ENCODE measurements at regions not wholly inside any gene's neighbourhood (a gene's known extent, or its start where the extent isn't known, plus 50 kb on each side); places are given as distances from the start of the nearest gene placed in this dataset.

- Histone ChIP-seq H3K27ac (ENCODE audit: low read depth) (no peak overlapping the region), H3K36me3 (ENCODE audit: insufficient read depth) (no peaks in the 10 kb centered on the region), H3K4me3 (ENCODE audit: low read depth, low read length) (no peak overlapping the region), H3K4me1 (ENCODE audit: insufficient read depth) (no peaks in the 10 kb centered on the region)
- 78% methylated on average over 11 of the region's 11 CpGs for WGBS
- no peak for DNase-seq (ENCODE audit: extremely low spot score)
Observed at GRCh38 chr4:63817196-63817865, 591.9 kb downstream of the TECRL start.

- no peaks in the 10 kb centered on the region for H3K36me3 ChIP-seq (ENCODE audit: insufficient read depth)
- DNase-seq (ENCODE audit: extremely low spot score): no peak
- no peaks in the 10 kb centered on the region for H3K4me1 ChIP-seq (ENCODE audit: insufficient read depth)
- H3K27ac ChIP-seq (ENCODE audit: low read depth): no peak overlapping the region
- WGBS: 97% methylated on average over 4 of the region's 4 CpGs
- no peak overlapping the region for H3K4me3 ChIP-seq (ENCODE audit: low read depth, low read length)
Observed at GRCh38 chr4:63814171-63814964, 594.9 kb downstream of the TECRL start.

- Histone ChIP-seq H3K36me3 (ENCODE audit: insufficient read depth) (no peaks in the 10 kb centered on the region), H3K4me3 (ENCODE audit: low read depth, low read length) (no peak overlapping the region), H3K27ac (ENCODE audit: low read depth) (no peak overlapping the region), H3K4me1 (ENCODE audit: insufficient read depth) (no peaks in the 10 kb centered on the region)
- WGBS: 90% methylated on average over 2 of the region's 2 CpGs
- DNase-seq (ENCODE audit: extremely low spot score): no peak
Observed at GRCh38 chr4:63799166-63799565, 610.1 kb downstream of the TECRL start.

GRCh38 chr4:63795301-63795700 lies 613.9 kb downstream of the TECRL start:
- Histone ChIP-seq H3K4me3 (ENCODE audit: low read depth, low read length) (no peak overlapping the region), H3K4me1 (ENCODE audit: insufficient read depth) (no peaks in the 10 kb centered on the region), H3K36me3 (ENCODE audit: insufficient read depth) (no peaks in the 10 kb centered on the region), H3K27ac (ENCODE audit: low read depth) (no peak overlapping the region)
- DNase-seq (ENCODE audit: extremely low spot score): no peak
- WGBS: 62% methylated on average over 2 of the region's 2 CpGs

GRCh38 chr4:63790377-63790776 lies 618.9 kb downstream of the TECRL start:
- H3K4me1 ChIP-seq (ENCODE audit: insufficient read depth): no peaks in the 10 kb centered on the region
- no peak for DNase-seq (ENCODE audit: extremely low spot score)
- H3K4me3 ChIP-seq (ENCODE audit: low read depth, low read length): no peak overlapping the region
- 81% methylated on average over 5 of the region's 5 CpGs for WGBS
- H3K27ac ChIP-seq (ENCODE audit: low read depth): no peak overlapping the region
- no peaks in the 10 kb centered on the region for H3K36me3 ChIP-seq (ENCODE audit: insufficient read depth)

- WGBS: 82% methylated on average over 1 of the region's 1 CpG
- no peak overlapping the region for H3K27ac ChIP-seq (ENCODE audit: low read depth)
- no peak for DNase-seq (ENCODE audit: extremely low spot score)
- no peak overlapping the region for H3K4me3 ChIP-seq (ENCODE audit: low read depth, low read length)
- H3K4me1 ChIP-seq (ENCODE audit: insufficient read depth): no peaks in the 10 kb centered on the region
- no peaks in the 10 kb centered on the region for H3K36me3 ChIP-seq (ENCODE audit: insufficient read depth)
Observed at GRCh38 chr4:63788271-63788670, 621.0 kb downstream of the TECRL start.

- no peaks in the 10 kb centered on the region for H3K36me3 ChIP-seq (ENCODE audit: insufficient read depth)
- WGBS: 95% methylated on average over 1 of the region's 1 CpG
Observed at GRCh38 chr4:63787326-63787725, 621.9 kb downstream of the TECRL start.

GRCh38 chr4:63786171-63786570 lies 623.1 kb downstream of the TECRL start:
- whole genome bisulfite sequencing: 45% methylated on average over 3 of the region's 3 CpGs
- Histone ChIP-seq H3K4me3 (ENCODE audit: low read depth, low read length) (no peak overlapping the region), H3K36me3 (ENCODE audit: insufficient read depth) (no peaks in the 10 kb centered on the region), H3K27ac (ENCODE audit: low read depth) (no peak overlapping the region), H3K4me1 (ENCODE audit: insufficient read depth) (no peaks in the 10 kb centered on the region)
- DNase-seq (ENCODE audit: extremely low spot score): no peak

More at GRCh38 chr4:63787326-63787725, 621.9 kb downstream of the TECRL start:
- no peak for DNase-seq (ENCODE audit: extremely low spot score)
- no peaks in the 10 kb centered on the region for H3K4me1 ChIP-seq (ENCODE audit: insufficient read depth)
- H3K4me3 ChIP-seq (ENCODE audit: low read depth, low read length): no peak overlapping the region
- no peak overlapping the region for H3K27ac ChIP-seq (ENCODE audit: low read depth)

GRCh38 chr4:63784822-63785221 lies 624.4 kb downstream of the TECRL start:
- Histone ChIP-seq H3K36me3 (ENCODE audit: insufficient read depth) (no peaks in the 10 kb centered on the region), H3K27ac (ENCODE audit: low read depth) (no peak overlapping the region), H3K4me1 (ENCODE audit: insufficient read depth) (no peaks in the 10 kb centered on the region), H3K4me3 (ENCODE audit: low read depth, low read length) (no peak overlapping the region)
- 0% methylated on average over 1 of the region's 1 CpG for WGBS
- no peak for DNase-seq (ENCODE audit: extremely low spot score)

- no peaks in the 10 kb centered on the region for H3K4me1 ChIP-seq (ENCODE audit: insufficient read depth)
- no peaks in the 10 kb centered on the region for H3K36me3 ChIP-seq (ENCODE audit: insufficient read depth)
- H3K27ac ChIP-seq (ENCODE audit: low read depth): no peak overlapping the region
- WGBS: 68% methylated on average over 3 of the region's 3 CpGs
- H3K4me3 ChIP-seq (ENCODE audit: low read depth, low read length): no peak overlapping the region
- DNase-seq (ENCODE audit: extremely low spot score): no peak
Observed at GRCh38 chr4:63777601-63778000, 631.6 kb downstream of the TECRL start.

GRCh38 chr4:63764400-63764799 lies 644.9 kb downstream of the TECRL start:
- no peak for DNase-seq (ENCODE audit: extremely low spot score)
- Histone ChIP-seq H3K4me1 (ENCODE audit: insufficient read depth) (no peaks in the 10 kb centered on the region), H3K27ac (ENCODE audit: low read depth) (no peak overlapping the region), H3K4me3 (ENCODE audit: low read depth, low read length) (no peak overlapping the region), H3K36me3 (ENCODE audit: insufficient read depth) (no peaks in the 10 kb centered on the region)
- WGBS: 75% methylated on average over 4 of the region's 4 CpGs

GRCh38 chr4:63757929-63758328 lies 651.3 kb downstream of the TECRL start:
- Histone ChIP-seq H3K4me3 (ENCODE audit: low read depth, low read length) (no peak overlapping the region), H3K36me3 (ENCODE audit: insufficient read depth) (no peaks in the 10 kb centered on the region), H3K27ac (ENCODE audit: low read depth) (no peak overlapping the region), H3K4me1 (ENCODE audit: insufficient read depth) (no peaks in the 10 kb centered on the region)
- no peak for DNase-seq (ENCODE audit: extremely low spot score)
- WGBS: 40% methylated on average over 2 of the region's 2 CpGs

GRCh38 chr4:63742882-63743281 lies 666.4 kb downstream of the TECRL start:
- H3K27ac ChIP-seq (ENCODE audit: low read depth): no peak overlapping the region

GRCh38 chr4:63729519-63729918 lies 679.7 kb downstream of the TECRL start:
- H3K4me3 ChIP-seq (ENCODE audit: low read depth, low read length): no peak overlapping the region
- H3K27ac ChIP-seq (ENCODE audit: low read depth): no peak overlapping the region
- H3K4me1 ChIP-seq (ENCODE audit: insufficient read depth): no peaks in the 10 kb centered on the region
- WGBS: 89% methylated on average over 4 of the region's 4 CpGs
- DNase-seq (ENCODE audit: extremely low spot score): no peak
- no peaks in the 10 kb centered on the region for H3K36me3 ChIP-seq (ENCODE audit: insufficient read depth)

More at GRCh38 chr4:63742882-63743281, 666.4 kb downstream of the TECRL start:
- Histone ChIP-seq H3K4me3 (ENCODE audit: low read depth, low read length) (no peak overlapping the region), H3K36me3 (ENCODE audit: insufficient read depth) (no peaks in the 10 kb centered on the region), H3K4me1 (ENCODE audit: insufficient read depth) (no peaks in the 10 kb centered on the region)
- no peak for DNase-seq (ENCODE audit: extremely low spot score)

All from urinary bladder (tissue), 3 donors.